ENCODE measurements at regions not wholly inside any gene's neighbourhood (a gene's known extent, or its start where the extent isn't known, plus 50 kb on each side); places are given as distances from the start of the nearest gene placed in this dataset.

DNA sequence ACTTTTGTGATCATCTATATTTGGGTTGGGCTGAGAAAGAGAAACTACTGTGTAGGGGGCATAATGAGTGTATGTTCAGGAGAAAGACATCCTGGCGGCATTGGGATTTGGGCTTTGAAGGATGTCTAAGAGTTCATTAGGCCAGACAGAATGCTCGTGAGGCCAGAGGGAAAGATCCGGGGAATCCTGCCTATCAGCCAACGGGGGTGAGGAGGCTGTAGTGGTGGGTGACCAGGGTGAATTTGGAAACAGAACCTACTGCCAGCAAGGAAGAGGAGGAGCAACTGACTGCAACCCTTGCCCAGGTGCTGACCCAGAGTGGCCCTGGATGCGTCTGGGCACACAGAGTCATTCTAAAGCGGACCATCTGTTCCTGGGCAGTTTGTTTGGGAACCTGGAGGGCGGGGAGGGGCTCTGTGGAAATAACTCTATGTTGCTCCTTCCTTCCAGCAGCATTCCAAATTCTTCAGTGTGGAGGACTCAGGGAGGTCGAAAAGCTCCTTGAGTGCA, 56.9 kb upstream of the ECE1 start:
- TF ChIP-seq CTCF (conservative IDR thresholded peaks at IDR 0.05; ENCODE audit: low read depth, low read length) (no peak), RAD21 (IDR thresholded peaks at IDR 0.05; ENCODE audit: low read length) (no peak), SMC3 (IDR thresholded peaks at IDR 0.05; ENCODE audit: low read depth, low read length) (no peak), RFX5 (IDR thresholded peaks at IDR 0.05; ENCODE audit: low read depth, low read length) (no peak), POLR2A (IDR thresholded peaks at IDR 0.05; ENCODE audit: low read depth, low read length) (no peak)

All from IMR-90 (cell line).